IPS-20b (cell line): ENCODE measurements at regions not wholly inside any gene's neighbourhood (a gene's known extent, or its start where the extent isn't known, plus 50 kb on each side); places are given as distances from the start of the nearest gene placed in this dataset.

ENCODE experiments used
- H3K27ac ChIP-seq: one replicate; pipeline ENCODE4 v1.5.1; 2013; ENCODE audit warnings: low read length
- H3K27me3 ChIP-seq: 2 replicates; pipeline ENCODE4 v1.6.1; 2013; ENCODE audit warnings: mild to moderate bottlenecking, low read length, inconsistent platforms; ENCODE audit not compliant: insufficient read depth
- H3K36me3 ChIP-seq: 2 replicates; pipeline ENCODE4 v1.6.1; 2013; ENCODE audit warnings: low read depth, mild to moderate bottlenecking, inconsistent platforms, low read length, moderate library complexity; ENCODE audit not compliant: insufficient read depth
- H3K4me1 ChIP-seq: 2 replicates; pipeline ENCODE4 v1.6.1; 2013; ENCODE audit warnings: mild to moderate bottlenecking, control low read depth, inconsistent platforms, low read length, moderate library complexity; ENCODE audit not compliant: insufficient read depth
- H3K4me3 ChIP-seq: 2 replicates; pipeline ENCODE4 v1.5.1; 2013; ENCODE audit warnings: mild to moderate bottlenecking, low read length, inconsistent platforms
- H3K9ac ChIP-seq: 2 replicates; pipeline ENCODE4 v1.6.1; 2013; ENCODE audit warnings: low read depth, mild to moderate bottlenecking, inconsistent platforms, low read length, moderate library complexity
- H3K9me3 ChIP-seq: 2 replicates; pipeline ENCODE4 v1.6.1; 2013; ENCODE audit warnings: mild to moderate bottlenecking, low read depth, low read length, inconsistent platforms; ENCODE audit not compliant: insufficient read depth

DNA sequence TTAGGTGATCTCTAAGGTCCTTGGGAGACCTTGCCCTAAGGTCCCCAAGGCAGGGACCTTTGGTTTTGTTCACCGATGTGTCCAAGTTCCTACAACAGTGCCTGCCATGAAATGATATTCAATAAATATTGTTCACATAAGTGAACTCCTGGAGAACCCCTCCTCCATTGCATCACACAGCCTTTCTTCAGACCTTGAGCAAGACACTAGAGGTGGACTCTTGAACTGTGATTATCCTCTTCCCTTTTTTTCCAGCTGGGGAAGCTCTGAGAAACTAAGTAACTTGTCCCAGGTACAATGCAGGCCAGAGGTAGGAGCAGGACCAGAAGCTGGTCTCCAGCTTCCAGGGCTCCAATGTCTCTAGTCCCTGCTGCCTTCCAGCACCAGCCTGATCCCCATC, 76.6 kb upstream of the LMO1 start:
- no peaks in the 10 kb centered on the region for H3K27me3 ChIP-seq
- H3K27ac ChIP-seq: no peak overlapping the region
- H3K36me3 ChIP-seq: no peaks in the 10 kb centered on the region
- H3K9me3 ChIP-seq: no peaks in the 10 kb centered on the region
- no peak overlapping the region for H3K4me3 ChIP-seq
- no peak overlapping the region for H3K9ac ChIP-seq
- no peaks in the 10 kb centered on the region; the same call in 1 of the 2 replicates for H3K4me1 ChIP-seq

- Histone ChIP-seq H3K27me3 (no peaks in the 10 kb centered on the region), H3K9me3 (no peaks in the 10 kb centered on the region), H3K27ac (no peak overlapping the region), H3K9ac (no peak overlapping the region), H3K4me1 (no peaks in the 10 kb centered on the region; the same call in 1 of the 2 replicates), H3K36me3 (no peaks in the 10 kb centered on the region), H3K4me3 (no peak overlapping the region)
Measured at GRCh38 chr11:8339592-8340022, 75.9 kb upstream of the LMO1 start.

- H3K27ac ChIP-seq: no peak overlapping the region
- H3K27me3 ChIP-seq: no peaks in the 10 kb centered on the region
- H3K9ac ChIP-seq: no peak overlapping the region
- H3K9me3 ChIP-seq: no peaks in the 10 kb centered on the region
- no peak overlapping the region for H3K4me3 ChIP-seq
- no peaks in the 10 kb centered on the region; the same call in 1 of the 2 replicates for H3K4me1 ChIP-seq
- no peaks in the 10 kb centered on the region for H3K36me3 ChIP-seq
Measured at GRCh38 chr11:8338138-8338537, 74.5 kb upstream of the LMO1 start.

GRCh38 chr11:8337130-8337795, 73.6 kb upstream of the LMO1 start:
- Histone ChIP-seq H3K27me3 (no peaks in the 10 kb centered on the region), H3K4me1 (no peaks in the 10 kb centered on the region; the same call in 1 of the 2 replicates), H3K36me3 (no peaks in the 10 kb centered on the region), H3K27ac (no peak overlapping the region), H3K9me3 (no peaks in the 10 kb centered on the region), H3K4me3 (no peak overlapping the region), H3K9ac (no peak overlapping the region)

DNA sequence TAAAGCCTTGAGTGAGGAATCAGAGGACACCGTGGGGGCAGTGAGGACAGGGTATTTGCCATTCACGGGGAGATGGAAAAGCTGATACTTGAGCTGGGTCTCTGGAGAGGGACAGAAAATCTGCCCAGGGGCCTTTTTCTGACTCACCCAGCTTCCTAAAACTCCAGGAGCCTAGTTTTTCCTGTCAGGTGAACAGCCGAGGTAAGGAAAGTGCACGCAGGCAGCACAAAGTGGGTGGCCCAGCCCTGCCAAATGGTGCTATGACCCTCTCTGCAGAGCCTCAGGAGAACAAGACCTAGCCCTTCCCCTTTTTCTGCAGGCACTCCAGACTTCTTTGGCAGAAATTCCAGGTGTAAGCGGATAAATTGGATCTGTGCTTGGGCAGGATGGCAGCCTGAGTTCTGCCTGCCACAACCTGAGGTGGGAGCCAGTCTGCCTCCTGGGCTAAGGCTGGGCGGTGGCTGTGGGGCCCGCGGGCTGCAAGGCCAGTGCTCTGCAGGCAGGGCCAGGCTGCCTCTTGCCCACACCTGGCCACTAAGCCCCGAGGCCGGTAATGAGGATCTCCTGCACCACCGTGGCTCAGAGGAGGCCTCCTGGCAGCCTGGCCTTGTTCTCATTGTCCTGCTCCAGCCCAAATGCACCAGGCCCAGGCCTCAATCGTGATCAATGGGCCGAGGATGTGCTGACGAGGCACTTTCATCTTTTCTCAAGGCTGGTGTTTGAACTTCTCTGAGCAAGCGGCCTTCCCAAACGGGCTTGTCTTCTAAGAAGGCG, 72.9 kb upstream of the LMO1 start:
- H3K4me1 ChIP-seq: no peaks in the 10 kb centered on the region; the same call in 1 of the 2 replicates
- no peaks in the 10 kb centered on the region for H3K27me3 ChIP-seq
- H3K4me3 ChIP-seq: no peak overlapping the region
- no peaks in the 10 kb centered on the region for H3K9me3 ChIP-seq
- H3K36me3 ChIP-seq: no peaks in the 10 kb centered on the region
- no peak overlapping the region for H3K9ac ChIP-seq
- H3K27ac ChIP-seq: no peak overlapping the region

- Histone ChIP-seq H3K9me3 (no peaks in the 10 kb centered on the region), H3K9ac (no peak overlapping the region), H3K27ac (no peak overlapping the region), H3K27me3 (no peaks in the 10 kb centered on the region), H3K4me1 (no peaks in the 10 kb centered on the region; the same call in 1 of the 2 replicates), H3K36me3 (no peaks in the 10 kb centered on the region), H3K4me3 (no peak overlapping the region)
Measured at GRCh38 chr11:8335683-8336082, 72.0 kb upstream of the LMO1 start.

DNA sequence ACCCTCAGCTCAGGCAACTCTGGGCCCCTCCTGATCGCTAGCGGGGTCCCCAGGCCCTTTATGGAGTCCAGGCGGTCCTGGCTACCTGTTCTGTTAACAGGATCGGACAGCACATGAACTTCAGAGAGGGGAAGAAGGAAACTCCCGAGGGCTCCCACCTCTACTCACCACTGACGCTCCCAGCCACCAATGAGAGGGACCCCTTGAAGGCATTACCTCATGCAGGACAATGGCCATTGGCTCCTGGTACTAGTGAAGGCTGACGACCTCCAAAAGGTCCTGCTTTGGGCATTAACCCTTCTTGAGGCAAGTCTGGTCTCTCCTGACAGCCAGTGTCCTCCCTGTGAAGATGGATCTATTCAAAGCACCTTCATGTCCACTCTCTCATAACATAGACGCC, 71.5 kb upstream of the LMO1 start:
- Histone ChIP-seq H3K9me3 (no peaks in the 10 kb centered on the region), H3K27me3 (no peaks in the 10 kb centered on the region), H3K36me3 (no peaks in the 10 kb centered on the region), H3K9ac (no peak overlapping the region), H3K4me1 (no peaks in the 10 kb centered on the region; the same call in 1 of the 2 replicates), H3K4me3 (no peak overlapping the region), H3K27ac (no peak overlapping the region)

GRCh38 chr11:8333811-8334401, 70.2 kb upstream of the LMO1 start:
- H3K9ac ChIP-seq: no peak overlapping the region
- H3K27me3 ChIP-seq: no peaks in the 10 kb centered on the region
- H3K4me1 ChIP-seq: peaks cover 5% of the 10 kb centered on the region
- no peak overlapping the region for H3K27ac ChIP-seq
- no peaks in the 10 kb centered on the region for H3K9me3 ChIP-seq
- no peaks in the 10 kb centered on the region for H3K36me3 ChIP-seq
- H3K4me3 ChIP-seq: no peak overlapping the region

- no peak overlapping the region for H3K27ac ChIP-seq
- H3K4me1 ChIP-seq: peaks cover 5% of the 10 kb centered on the region
- H3K4me3 ChIP-seq: no peak overlapping the region
- no peaks in the 10 kb centered on the region for H3K36me3 ChIP-seq
- H3K27me3 ChIP-seq: no peaks in the 10 kb centered on the region
- no peak overlapping the region for H3K9ac ChIP-seq
- H3K9me3 ChIP-seq: no peaks in the 10 kb centered on the region
Measured at GRCh38 chr11:8333376-8333775, 69.7 kb upstream of the LMO1 start.

GRCh38 chr11:8332891-8333290, 69.2 kb upstream of the LMO1 start:
- Histone ChIP-seq H3K27ac (no peak overlapping the region), H3K27me3 (no peaks in the 10 kb centered on the region), H3K9ac (no peak overlapping the region), H3K4me1 (peaks cover 8% of the 10 kb centered on the region), H3K9me3 (no peaks in the 10 kb centered on the region), H3K36me3 (no peaks in the 10 kb centered on the region), H3K4me3 (no peak overlapping the region)

DNA sequence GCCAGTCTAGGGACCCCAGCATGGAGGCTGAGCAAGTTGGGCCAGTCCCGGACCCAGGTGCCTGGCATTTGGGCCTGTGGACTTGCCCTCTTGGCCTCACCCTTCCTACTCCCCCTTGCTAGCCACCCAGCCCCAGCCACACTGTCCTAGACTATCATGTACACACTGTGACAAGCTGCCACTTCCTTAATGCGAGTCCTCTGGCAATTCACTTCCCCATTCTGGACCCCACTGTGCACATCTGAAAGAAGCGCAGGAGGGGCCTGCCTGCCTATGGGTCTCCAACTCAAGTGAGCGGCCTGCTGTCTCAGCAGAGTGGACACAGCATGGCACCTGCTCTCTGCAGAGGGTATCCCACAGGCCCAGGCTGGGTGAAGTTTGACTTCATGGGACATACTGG, 68.5 kb upstream of the LMO1 start:
- no peaks in the 10 kb centered on the region for H3K36me3 ChIP-seq
- no peak overlapping the region for H3K4me3 ChIP-seq
- H3K9ac ChIP-seq: no peak overlapping the region
- no peaks in the 10 kb centered on the region for H3K9me3 ChIP-seq
- peaks cover 12% of the 10 kb centered on the region for H3K4me1 ChIP-seq
- no peak overlapping the region for H3K27ac ChIP-seq
- H3K27me3 ChIP-seq: no peaks in the 10 kb centered on the region

- peaks cover 12% of the 10 kb centered on the region for H3K4me1 ChIP-seq
- H3K9ac ChIP-seq: no peak overlapping the region
Measured at GRCh38 chr11:8331767-8332166, 68.1 kb upstream of the LMO1 start.

More at GRCh38 chr11:8331767-8332166, 68.1 kb upstream of the LMO1 start:
- H3K9me3 ChIP-seq: no peaks in the 10 kb centered on the region
- H3K36me3 ChIP-seq: no peaks in the 10 kb centered on the region
- no peaks in the 10 kb centered on the region for H3K27me3 ChIP-seq
- H3K4me3 ChIP-seq: no peak overlapping the region
- H3K27ac ChIP-seq: no peak overlapping the region
